ENCODE measurements at regions not wholly inside any gene's neighbourhood (a gene's known extent, or its start where the extent isn't known, plus 50 kb on each side); places are given as distances from the start of the nearest gene placed in this dataset.

GRCh38 chr9:82555031-82555430, 507.9 kb downstream of the RASEF start:
- TF ChIP-seq, protein P1, sequence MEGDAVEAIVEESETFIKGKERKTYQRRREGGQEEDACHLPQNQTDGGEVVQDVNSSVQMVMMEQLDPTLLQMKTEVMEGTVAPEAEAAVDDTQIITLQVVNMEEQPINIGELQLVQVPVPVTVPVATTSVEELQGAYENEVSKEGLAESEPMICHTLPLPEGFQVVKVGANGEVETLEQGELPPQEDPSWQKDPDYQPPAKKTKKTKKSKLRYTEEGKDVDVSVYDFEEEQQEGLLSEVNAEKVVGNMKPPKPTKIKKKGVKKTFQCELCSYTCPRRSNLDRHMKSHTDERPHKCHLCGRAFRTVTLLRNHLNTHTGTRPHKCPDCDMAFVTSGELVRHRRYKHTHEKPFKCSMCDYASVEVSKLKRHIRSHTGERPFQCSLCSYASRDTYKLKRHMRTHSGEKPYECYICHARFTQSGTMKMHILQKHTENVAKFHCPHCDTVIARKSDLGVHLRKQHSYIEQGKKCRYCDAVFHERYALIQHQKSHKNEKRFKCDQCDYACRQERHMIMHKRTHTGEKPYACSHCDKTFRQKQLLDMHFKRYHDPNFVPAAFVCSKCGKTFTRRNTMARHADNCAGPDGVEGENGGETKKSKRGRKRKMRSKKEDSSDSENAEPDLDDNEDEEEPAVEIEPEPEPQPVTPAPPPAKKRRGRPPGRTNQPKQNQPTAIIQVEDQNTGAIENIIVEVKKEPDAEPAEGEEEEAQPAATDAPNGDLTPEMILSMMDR (IDR thresholded peaks at IDR 0.05), result no peak
- 68 to 76% (median 70%) methylated on average over 1 of the region's 1 CpG for WGBS, 3 donors
- intact Hi-C loops (cut with DNase I), result no loop called here
- no peak for ATAC-seq
- no peaks in the 10 kb centered on the region for H3K36me3 ChIP-seq (ENCODE audit: insufficient read depth in 1 of 2, low read depth in 1 of 2)
- H3K27me3 ChIP-seq (ENCODE audit: insufficient read depth in 3 of 3, low read length in 2 of 3), result no peaks in the 10 kb centered on the region
- H3K4me1 ChIP-seq, result no peaks in the 10 kb centered on the region
- no peak overlapping the region for H3K4me3 ChIP-seq
- no peak overlapping the region for H3K27ac ChIP-seq
- H3K9me3 ChIP-seq, result no peaks in the 10 kb centered on the region
- no peak for DNase-seq

DNA sequence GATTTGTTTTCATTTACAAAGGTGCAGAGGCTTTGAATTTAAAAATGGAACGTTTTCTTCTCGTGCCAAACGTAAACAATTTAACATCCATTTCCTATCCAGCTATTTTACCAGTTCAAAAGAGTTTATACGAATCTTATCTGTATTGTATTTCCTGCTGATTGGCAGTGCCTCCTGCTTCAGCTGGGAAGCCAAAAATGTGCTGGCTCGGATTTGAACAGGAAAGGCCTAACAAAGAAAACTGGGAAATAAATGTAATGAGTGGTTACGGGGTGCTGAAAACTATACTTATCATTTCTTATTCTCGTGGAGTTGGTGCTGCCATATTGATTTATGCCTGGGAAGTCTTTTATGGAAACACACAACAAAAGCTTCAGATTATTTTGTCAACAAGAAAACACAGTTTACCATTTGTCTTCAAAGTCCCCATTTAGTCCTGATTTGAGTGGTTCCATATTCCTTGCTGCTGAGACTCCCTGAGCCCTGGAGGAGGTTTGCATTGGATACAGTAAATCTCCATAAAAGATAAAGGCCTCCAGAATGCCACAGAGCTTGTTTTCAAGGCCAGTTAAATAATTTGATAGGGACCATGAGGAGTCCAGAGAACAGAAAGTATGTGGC, 507.4 kb downstream of the RASEF start:
- no peak overlapping the region for H3K27ac ChIP-seq
- TF ChIP-seq, protein P1 (IDR thresholded peaks at IDR 0.05), result no peak
- no peaks in the 10 kb centered on the region for H3K27me3 ChIP-seq (ENCODE audit: insufficient read depth in 3 of 3, low read length in 2 of 3)
- no peaks in the 10 kb centered on the region for H3K36me3 ChIP-seq (ENCODE audit: insufficient read depth in 1 of 2, low read depth in 1 of 2)
- H3K4me1 ChIP-seq, result no peaks in the 10 kb centered on the region
- WGBS, 3 donors, result 28 to 36% (median 29%) methylated on average over 7 of the region's 7 CpGs
- ATAC-seq (no peak), DNase-seq (no peak)
- H3K4me3 ChIP-seq, result no peak overlapping the region
- no peaks in the 10 kb centered on the region for H3K9me3 ChIP-seq
- intact Hi-C loops (cut with DNase I), result no loop called here

- TF ChIP-seq, protein P1 (IDR thresholded peaks at IDR 0.05), result no peak
- Histone ChIP-seq H3K36me3 (ENCODE audit: insufficient read depth in 1 of 2, low read depth in 1 of 2) (no peaks in the 10 kb centered on the region), H3K27ac (no peak overlapping the region), H3K4me3 (no peak overlapping the region), H3K4me1 (no peaks in the 10 kb centered on the region), H3K27me3 (ENCODE audit: insufficient read depth in 3 of 3, low read length in 2 of 3) (no peaks in the 10 kb centered on the region), H3K9me3 (no peaks in the 10 kb centered on the region)
- WGBS, 3 donors, result 93 to 95% (median 95%) methylated on average over 1 of the region's 1 CpG
- ATAC-seq (no peak), DNase-seq (no peak)
- intact Hi-C loops (cut with DNase I), result no loop called here
Measured at GRCh38 chr9:82558346-82558745, 504.6 kb downstream of the RASEF start.

- TF ChIP-seq, protein P1 (IDR thresholded peaks at IDR 0.05), result no peak
- DNase-seq, result no peak
- Histone ChIP-seq H3K9me3 (no peaks in the 10 kb centered on the region), H3K36me3 (ENCODE audit: insufficient read depth in 1 of 2, low read depth in 1 of 2) (no peaks in the 10 kb centered on the region), H3K27ac (no peak overlapping the region), H3K4me3 (no peak overlapping the region), H3K4me1 (no peaks in the 10 kb centered on the region), H3K27me3 (ENCODE audit: insufficient read depth in 3 of 3, low read length in 2 of 3) (no peaks in the 10 kb centered on the region)
- no peak for ATAC-seq
- WGBS, 3 donors, result 84 to 93% (median 88%) methylated on average over 9 of the region's 9 CpGs
- intact Hi-C loops (cut with DNase I), result no loop called here
Measured at GRCh38 chr9:82558855-82559630, 503.9 kb downstream of the RASEF start.

Measured in psoas muscle (tissue), 7 donors.